Fibroblast of skin of right quadriceps (primary cell): ENCODE measurements at regions not wholly inside any gene's neighbourhood (a gene's known extent, or its start where the extent isn't known, plus 50 kb on each side); places are given as distances from the start of the nearest gene placed in this dataset.
A peak's percentile ranks its signal among the peaks of the same experiment; 100 is the strongest.
"Not testable (repeated sequence)": the region's sequence is repeated elsewhere in the genome, so short reads cannot be mapped to it uniquely, and the experiment has no call there.

ENCODE experiments used
- DNase-seq: peaks from one replicate; pipeline ENCODE4 v3.0.0-alpha.2; 2013

GRCh38 chr16:50497592-50497991 is 50.6 kb upstream of the NKD1 start:
- DNase-seq, result peak; percentile 86

- peak; percentile 10 for DNase-seq
Measured at GRCh38 chr16:50496990-50497389, 51.2 kb upstream of the NKD1 start.

GRCh38 chr16:50495673-50496072 is 52.5 kb upstream of the NKD1 start:
- DNase-seq, result no peak

DNA sequence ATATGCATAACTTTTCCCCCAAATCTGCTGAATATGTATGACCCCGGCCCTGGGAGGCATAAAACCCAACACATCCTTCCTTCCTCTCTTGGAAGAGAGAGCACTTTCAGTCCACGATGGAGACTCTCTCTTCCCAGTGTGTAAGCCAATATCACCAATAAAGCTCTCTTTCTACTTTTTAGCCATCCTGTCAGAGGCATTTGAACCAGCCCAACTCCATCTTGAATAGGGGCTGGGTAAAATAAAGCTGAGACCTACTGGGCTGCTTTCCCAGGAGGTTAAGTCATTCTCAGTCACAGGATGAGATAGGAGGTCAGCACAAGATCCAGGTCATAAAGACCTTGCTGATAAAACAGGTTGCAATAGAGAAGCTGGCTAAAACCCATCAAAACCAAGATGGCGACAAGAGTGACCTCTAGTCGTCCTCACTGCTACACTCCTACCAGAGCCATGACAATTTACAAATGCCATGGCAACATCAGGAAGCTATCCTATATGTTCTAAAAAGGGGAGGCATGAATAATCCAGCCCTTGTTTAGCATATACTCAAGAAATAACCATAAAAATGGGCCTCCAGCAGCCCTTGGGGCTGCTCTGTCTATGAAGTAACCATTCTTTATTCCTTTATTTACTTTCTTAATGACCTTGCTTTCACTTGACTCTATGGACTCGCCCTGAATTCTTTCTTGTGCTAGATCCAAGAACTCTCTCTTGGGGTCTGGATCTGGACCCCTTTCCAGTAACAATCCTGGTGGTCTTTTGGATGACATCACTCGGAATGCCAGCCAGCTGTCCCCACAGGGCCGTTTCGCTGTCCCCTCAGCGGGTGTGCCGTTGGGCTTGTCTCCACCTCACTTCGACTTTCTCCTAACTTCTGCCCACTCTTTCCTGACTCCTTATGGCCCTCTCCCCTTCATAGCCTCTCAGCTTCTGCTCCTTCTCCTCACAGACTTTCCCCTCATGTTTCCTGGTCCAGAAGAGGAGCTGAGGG is 53.4 kb upstream of the NKD1 start:
- DNase-seq, result no peak

- no peak for DNase-seq
Measured at GRCh38 chr16:50491516-50491915, 56.7 kb upstream of the NKD1 start.

GRCh38 chr16:50490828-50491227 is 57.4 kb upstream of the NKD1 start:
- no peak for DNase-seq

DNA sequence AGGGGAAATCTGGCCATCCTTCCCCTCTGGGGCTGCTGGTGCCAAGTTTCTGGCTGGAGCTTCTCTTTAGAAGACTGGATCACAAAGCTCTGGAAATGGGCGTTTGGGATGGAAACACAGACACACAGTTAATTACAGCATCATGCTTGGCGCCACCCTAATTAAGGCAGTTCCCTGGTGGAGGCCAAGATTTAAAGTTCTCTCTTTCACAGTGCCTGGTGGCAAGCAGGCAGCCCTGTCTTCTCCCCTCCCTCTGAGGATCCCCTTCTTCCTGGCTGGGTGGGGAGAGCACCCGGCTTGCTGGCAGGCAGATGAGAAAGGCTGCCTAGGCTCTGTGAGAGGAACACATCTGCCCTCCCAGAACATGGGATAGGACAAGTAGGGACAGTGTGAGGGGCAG is 59.0 kb upstream of the NKD1 start:
- DNase-seq, result no peak

DNA sequence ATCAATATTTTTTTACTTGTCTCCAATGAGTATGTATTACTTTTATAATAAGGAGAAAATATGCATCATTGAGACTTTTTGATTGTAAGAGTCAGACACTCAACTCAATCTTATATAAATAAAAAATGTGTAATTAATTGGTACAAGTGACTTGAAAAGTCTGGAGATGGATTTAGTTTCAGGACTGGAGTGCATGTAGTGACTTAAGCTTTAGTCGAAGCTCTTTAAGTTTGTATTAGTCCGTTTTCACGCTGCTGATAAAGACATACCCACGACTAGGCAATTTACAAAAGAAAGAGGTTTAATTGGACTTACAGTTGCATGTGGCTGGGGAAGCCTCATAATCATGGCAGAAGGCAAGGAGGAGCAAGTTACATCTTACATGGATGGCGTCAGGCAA is 60.7 kb upstream of the NKD1 start:
- no peak for DNase-seq

DNA sequence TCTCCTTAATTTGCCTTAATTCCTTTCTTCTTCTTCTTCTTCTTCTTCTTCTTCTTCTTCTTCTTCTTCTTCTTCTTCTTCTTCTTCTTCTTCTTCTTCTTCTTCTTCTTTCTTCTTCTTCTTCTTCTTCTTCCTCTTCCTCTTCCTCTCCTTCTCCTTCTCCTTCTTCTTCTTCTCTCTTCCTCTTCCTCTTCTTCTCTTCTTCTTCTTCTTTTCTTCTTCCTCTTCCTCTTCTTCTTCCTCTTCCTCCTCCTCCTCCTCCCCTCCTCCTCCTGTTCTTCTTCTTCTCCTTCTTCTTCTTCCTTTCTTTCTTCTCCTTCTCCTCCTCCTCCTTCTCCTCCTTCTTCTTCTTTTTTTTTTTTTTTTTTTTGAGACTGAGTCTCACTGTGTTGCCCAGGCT is 62.0 kb upstream of the NKD1 start:
- DNase-seq, result not testable (repeated sequence)

DNA sequence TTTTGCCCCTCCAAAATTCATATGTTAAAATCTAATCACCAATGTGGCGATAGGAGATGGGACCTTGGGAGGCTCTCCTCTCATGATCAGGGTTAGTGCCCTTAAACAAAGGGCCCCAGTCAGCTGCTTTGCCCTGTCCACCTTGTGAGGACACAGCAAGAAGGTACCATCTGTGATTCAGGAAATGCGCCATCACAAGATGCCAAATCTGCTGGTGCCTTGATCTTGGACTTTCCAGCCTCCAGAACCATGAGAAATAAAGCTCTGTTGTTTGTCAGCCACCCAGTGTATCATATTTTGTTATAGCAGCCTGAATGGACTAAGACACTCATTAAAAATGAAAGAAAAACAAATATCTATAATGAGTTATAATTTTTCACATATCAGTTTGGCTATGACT is 63.0 kb upstream of the NKD1 start:
- no peak for DNase-seq

DNA sequence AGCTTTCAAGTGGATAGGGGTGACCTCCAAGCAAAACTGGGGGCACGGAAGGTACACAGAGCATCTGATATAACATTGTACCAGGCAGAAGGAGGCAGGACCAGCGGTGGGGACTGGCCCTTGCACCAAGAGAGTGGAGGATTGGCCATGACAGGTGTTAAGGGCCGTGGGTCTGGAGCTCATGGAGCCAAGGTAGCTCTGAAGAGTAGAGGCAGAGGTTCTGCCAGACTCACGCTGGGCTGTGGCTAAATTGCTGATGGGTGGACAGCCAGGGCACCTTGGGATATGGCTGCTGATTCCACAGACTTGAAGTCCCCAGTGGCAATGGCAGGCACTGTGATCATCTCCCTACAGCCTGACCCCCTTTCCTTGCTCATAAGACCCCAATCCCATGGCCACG is 65.9 kb upstream of the NKD1 start:
- no peak for DNase-seq

- no peak for DNase-seq
Measured at GRCh38 chr16:50480206-50480605, 68.0 kb upstream of the NKD1 start.

- no peak for DNase-seq
Measured at GRCh38 chr16:50479771-50480170, 68.4 kb upstream of the NKD1 start.

DNA sequence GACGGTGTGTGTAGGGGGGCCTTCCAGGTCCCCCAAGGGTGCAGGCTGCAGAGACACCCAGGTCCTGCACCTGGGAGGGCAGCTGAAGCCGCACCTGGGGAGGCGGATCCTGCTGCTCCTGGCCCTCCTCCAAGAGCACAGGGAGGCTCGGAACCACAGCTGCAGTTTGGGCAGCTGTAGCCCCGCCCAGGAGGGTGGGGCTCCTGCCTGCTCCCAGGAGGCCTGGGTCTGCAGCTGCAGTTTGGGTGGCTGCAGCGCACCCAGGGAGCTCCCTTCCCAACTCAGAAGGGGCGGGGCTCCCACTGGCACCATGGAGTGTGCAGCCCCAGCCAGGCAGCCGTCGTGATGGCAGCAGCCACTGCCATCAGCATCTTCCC is 69.4 kb upstream of the NKD1 start:
- DNase-seq, result no peak

- no peak for DNase-seq
Measured at GRCh38 chr16:50478075-50478772, 70.0 kb upstream of the NKD1 start.

DNA sequence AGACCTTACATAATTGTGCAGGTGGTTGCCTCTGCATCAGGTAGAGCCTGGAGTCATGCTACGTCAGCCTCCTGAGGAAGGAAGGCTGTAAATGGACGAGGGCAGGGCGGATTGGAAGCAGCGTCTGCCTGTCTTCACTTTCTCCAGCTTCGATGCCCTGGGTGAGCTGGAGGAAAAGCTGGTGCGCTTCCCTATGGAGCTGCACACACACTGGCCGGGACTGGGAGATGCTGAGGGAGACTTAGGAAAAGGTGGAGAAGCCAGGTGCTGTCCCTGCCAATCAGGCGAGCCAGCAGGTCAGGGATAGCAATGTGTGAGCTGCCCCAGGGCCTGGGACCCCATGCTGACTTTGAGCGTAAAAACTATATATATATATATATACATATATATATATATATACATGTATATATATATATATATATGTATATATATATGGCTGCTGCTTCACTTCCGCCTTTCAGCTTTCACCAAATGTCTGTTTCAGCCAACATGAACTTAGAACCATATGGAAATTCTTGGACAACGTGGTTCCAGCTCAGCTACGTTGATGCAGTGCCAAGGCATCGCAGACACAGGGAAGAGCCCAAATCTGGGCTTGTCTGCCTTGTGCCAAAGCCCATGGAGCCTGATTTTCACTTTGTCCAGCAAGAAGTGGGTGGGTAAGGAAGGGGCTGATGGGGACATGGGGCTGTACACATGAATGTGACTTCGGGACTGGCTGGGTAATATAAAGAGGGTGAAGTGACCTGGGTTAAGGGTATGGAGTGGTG is 71.5 kb upstream of the NKD1 start:
- DNase-seq, result no peak

DNA sequence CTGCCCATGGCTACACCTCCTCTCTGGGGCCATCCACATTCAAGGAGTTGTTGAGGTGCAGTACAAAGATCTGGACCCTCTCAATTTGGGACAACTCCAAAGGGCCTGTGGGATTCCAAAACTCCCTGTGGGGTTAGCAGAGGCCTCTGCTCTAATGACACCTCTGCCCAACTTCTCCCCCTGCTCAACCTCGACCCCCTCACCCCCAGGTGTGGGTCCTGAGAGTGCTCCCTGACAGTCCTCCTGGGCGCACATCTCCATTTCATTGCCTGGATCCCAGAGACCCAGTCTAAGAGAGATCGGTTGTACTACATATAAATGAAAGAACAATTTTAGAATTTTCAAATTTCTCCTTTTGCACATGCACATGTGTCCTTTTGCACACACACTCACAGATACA is 73.0 kb upstream of the NKD1 start:
- no peak for DNase-seq

GRCh38 chr16:50474138-50474537 is 74.1 kb upstream of the NKD1 start:
- no peak for DNase-seq

GRCh38 chr16:50473356-50473945 is 74.7 kb upstream of the NKD1 start:
- peak; percentile 14 for DNase-seq

DNA sequence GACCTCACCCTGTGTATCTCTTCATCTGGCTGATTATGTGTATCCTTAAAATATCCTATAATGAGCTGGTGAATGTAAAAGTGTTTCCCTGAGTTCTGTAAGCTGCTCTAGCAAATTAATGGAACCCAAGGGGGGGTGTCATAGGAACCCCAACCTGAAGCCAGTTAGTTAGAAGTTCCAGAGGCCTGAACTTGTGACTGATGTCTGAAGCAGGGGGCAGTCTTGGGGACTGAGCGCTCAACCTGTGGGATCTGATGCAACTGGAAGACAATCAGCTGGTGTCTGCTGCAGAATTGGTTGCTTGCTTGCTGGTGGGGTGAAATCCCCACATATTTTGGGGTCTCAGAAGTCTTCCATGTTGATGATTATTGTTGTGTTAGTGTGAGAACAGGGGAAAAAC is 75.7 kb upstream of the NKD1 start:
- no peak for DNase-seq

DNA sequence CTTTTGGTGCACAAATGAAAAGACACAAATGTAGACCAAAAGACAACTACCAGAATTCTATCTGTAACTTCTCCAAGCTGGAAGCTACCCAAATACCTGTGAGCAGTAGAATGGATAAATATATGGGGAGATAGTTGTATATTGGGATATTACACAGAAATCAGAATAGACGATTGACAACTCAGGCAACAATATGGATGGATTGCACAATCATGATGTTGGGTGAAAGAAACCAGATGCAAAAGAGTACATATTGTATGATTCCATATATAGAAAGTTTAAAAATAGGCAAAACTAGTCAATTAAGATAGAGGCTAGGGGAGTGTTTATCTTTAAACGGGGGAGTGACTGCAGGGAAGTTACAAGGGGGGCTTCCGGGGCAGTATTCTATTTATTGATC is 77.5 kb upstream of the NKD1 start:
- no peak for DNase-seq

DNA sequence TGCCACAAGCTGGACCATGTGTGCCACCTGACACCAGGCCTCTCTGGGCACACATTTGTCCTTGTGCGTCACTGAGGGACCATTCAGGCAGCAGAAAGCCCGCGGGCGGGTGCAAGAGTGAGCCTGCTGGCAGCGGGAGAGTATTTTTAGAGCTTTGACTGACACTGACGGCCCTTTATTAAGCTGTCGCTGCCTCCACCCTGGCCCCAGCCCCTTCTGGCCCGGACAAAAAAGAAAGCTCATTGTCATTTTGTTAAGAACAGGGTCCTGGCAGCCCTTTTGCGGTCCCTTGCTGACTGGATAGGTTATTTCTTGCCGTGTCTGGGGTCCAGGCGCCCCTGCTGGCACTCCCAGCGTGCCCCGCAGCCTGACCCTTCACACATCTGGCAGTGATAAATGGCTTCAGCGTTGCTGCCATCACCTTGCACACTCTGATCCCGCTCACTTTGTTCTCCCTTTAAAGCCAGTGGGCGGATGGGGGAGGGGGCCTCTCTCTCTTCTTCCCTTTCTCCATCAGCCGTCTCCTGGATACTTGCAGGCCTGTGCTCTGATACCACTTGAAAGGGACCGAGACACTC is 78.4 kb upstream of the NKD1 start:
- no peak for DNase-seq
